Breast epithelium (tissue), 3 donors: ENCODE measurements at regions not wholly inside any gene's neighbourhood (a gene's known extent, or its start where the extent isn't known, plus 50 kb on each side); places are given as distances from the start of the nearest gene placed in this dataset.

ENCODE experiments used
- POLR2A ChIP-seq: fragments of 450-650 bp; IDR thresholded peaks from one replicate; pipeline ENCODE4 v1.6.1; 2016; ENCODE audit warnings: antibody characterized with exemption, mild to moderate bottlenecking, moderate library complexity
- POLR2AphosphoS5 ChIP-seq, 3 donors: sonication (generic); formaldehyde crosslinking; IDR thresholded peaks; one replicate each; pipeline ENCODE4 v1.6.1; 2017; ENCODE audit warnings: antibody characterized with exemption in 3 of 3
- TF ChIP-seq, protein P1 (sequence below), 3 donors: fragments of 450-650 bp; IDR thresholded peaks; one replicate each; pipeline ENCODE4 v1.5.1; 2016 to 2017; ENCODE audit warnings: antibody characterized with exemption in 3 of 3, mild to moderate bottlenecking in 3 of 3, moderate library complexity in 3 of 3

- TF ChIP-seq, protein P1, sequence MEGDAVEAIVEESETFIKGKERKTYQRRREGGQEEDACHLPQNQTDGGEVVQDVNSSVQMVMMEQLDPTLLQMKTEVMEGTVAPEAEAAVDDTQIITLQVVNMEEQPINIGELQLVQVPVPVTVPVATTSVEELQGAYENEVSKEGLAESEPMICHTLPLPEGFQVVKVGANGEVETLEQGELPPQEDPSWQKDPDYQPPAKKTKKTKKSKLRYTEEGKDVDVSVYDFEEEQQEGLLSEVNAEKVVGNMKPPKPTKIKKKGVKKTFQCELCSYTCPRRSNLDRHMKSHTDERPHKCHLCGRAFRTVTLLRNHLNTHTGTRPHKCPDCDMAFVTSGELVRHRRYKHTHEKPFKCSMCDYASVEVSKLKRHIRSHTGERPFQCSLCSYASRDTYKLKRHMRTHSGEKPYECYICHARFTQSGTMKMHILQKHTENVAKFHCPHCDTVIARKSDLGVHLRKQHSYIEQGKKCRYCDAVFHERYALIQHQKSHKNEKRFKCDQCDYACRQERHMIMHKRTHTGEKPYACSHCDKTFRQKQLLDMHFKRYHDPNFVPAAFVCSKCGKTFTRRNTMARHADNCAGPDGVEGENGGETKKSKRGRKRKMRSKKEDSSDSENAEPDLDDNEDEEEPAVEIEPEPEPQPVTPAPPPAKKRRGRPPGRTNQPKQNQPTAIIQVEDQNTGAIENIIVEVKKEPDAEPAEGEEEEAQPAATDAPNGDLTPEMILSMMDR (IDR thresholded peaks at IDR 0.05): no peak
- no peak for TF ChIP-seq POLR2A
- TF ChIP-seq POLR2AphosphoS5 (IDR thresholded peaks at IDR 0.05): no peak
Observed at GRCh38 chr2:3113769-3114168, 263.8 kb downstream of the EIPR1 start.
